K562 (cell line): ENCODE measurements at regions not wholly inside any gene's neighbourhood (a gene's known extent, or its start where the extent isn't known, plus 50 kb on each side); places are given as distances from the start of the nearest gene placed in this dataset.

Source experiments
- ATAC-seq: fragments of 200-7000 bp; cut with Tn5 transposase; 3 replicates; pipeline ENCODE4 v1.9.1; 2020; ENCODE audit warnings: moderate library complexity
- BruUV-seq: library from RNA; stranded (reverse); fragments of 400-500 nt; replicated peaks from 2 replicates; lab custom pipeline; 2021; lab: Mats Ljungman, UMichigan
- CTCF ChIA-PET: fragments of 300-600 bp; formaldehyde crosslinking; extraction: SDS; loops from one replicate; lab custom pipeline; 2021; ENCODE audit warnings: low intra/inter-chr PET ratio; lab: Yijun Ruan, JAX
- POLR2A ChIA-PET: fragments of 300-600, 350-650 bp; sonication (Branson Sonifier 250); formaldehyde crosslinking; extraction: SDS; loops from one replicate; lab custom pipeline; 2021; ENCODE audit warnings: antibody characterized with exemption, inconsistent platforms; lab: Yijun Ruan, JAX
- DNase-seq, 4 experiments: peaks; one replicate each; pipeline versions ENCODE4 v3.0.0 to v3.0.0-alpha.2; 2011 to 2018; ENCODE audit warnings: low spot score in 3 of 4, mixed read lengths in 3 of 4; ENCODE audit errors: extremely low read depth in 1 of 4
- FAIRE-seq: peaks from 2 replicates; lab custom pipeline; 2011; peaks lifted over from hg19 to GRCh38; lab: Jason Lieb, UNC
- H2AFZ ChIP-seq: 2 replicates; pipeline ENCODE4 v1.6.0; 2011; ENCODE audit warnings: low read depth, low read length, control low read depth, inconsistent platforms
- H3K27ac ChIP-seq: fragments of 200-600 bp; 3 replicates; pipeline ENCODE4 v1.8.0; 2011; ENCODE audit warnings: low read depth, mild to moderate bottlenecking, control low read depth, inconsistent platforms, low read length, moderate library complexity, mixed read lengths; ENCODE audit errors: extremely low read depth
- H3K27me3 ChIP-seq, 2 experiments: fragments of 300-600 bp in 1 of 2; 2 replicates in 1 of 2; 3 replicates in 1 of 2; pipeline versions ENCODE4 v1.6.0 to v1.8.0; 2011; ENCODE audit warnings: inconsistent platforms in 2 of 2, low read length in 2 of 2, mild to moderate bottlenecking in 1 of 2, mixed read lengths in 1 of 2, moderate library complexity in 1 of 2; ENCODE audit not compliant: control insufficient read depth in 2 of 2, insufficient read depth in 2 of 2
- H3K36me3 ChIP-seq: fragments of 300-600 bp; 3 replicates; pipeline ENCODE4 v1.8.0; 2011; ENCODE audit warnings: mild to moderate bottlenecking, low read length, inconsistent platforms; ENCODE audit not compliant: control insufficient read depth, insufficient read depth
- H3K4me1 ChIP-seq, 2 experiments: fragments of 200-600 bp in 1 of 2; replicated peaks in 1 of 2; 2 replicates in 1 of 2; 3 replicates in 1 of 2; pipeline versions ENCODE4 v1.5.1 to v1.8.0; 2011; ENCODE audit warnings: inconsistent platforms in 2 of 2, low read length in 2 of 2, mild to moderate bottlenecking in 1 of 2, mixed read lengths in 1 of 2, moderate library complexity in 1 of 2; ENCODE audit not compliant: control insufficient read depth in 2 of 2, insufficient read depth in 2 of 2
- H3K4me2 ChIP-seq: 2 replicates; pipeline ENCODE4 v1.6.1; 2011; ENCODE audit warnings: low read length, control low read depth, inconsistent platforms, mixed read lengths; ENCODE audit not compliant: insufficient read depth
- H3K4me3 ChIP-seq: fragments of 200-600 bp; sonication (generic), shearing (Covaris generic); 2 replicates; pipeline ENCODE4 v1.5.1; 2016; ENCODE audit warnings: control low read depth, inconsistent platforms
- H3K79me2 ChIP-seq: fragments of 200-600 bp; 3 replicates; pipeline ENCODE4 v1.8.0; 2011; ENCODE audit warnings: low read length, inconsistent platforms; ENCODE audit not compliant: control insufficient read depth, insufficient read depth
- H3K9ac ChIP-seq, 2 experiments: 2 replicates each; pipeline versions ENCODE4 v1.6.0 to v1.6.1; 2011; ENCODE audit warnings: low read depth in 2 of 2, low read length in 2 of 2, control low read depth in 1 of 2, inconsistent platforms in 1 of 2, mild to moderate bottlenecking in 1 of 2, mixed read lengths in 1 of 2; ENCODE audit not compliant: insufficient read depth in 1 of 2
- H3K9me1 ChIP-seq: one replicate; pipeline ENCODE4 v1.6.0; 2011; ENCODE audit warnings: inconsistent platforms, mild to moderate bottlenecking, low read length, moderate library complexity; ENCODE audit not compliant: control insufficient read depth, insufficient read depth
- H3K9me3 ChIP-seq: replicated peaks from 2 replicates; pipeline ENCODE4 v1.5.1; 2011; ENCODE audit warnings: low read depth, low read length, inconsistent platforms; ENCODE audit not compliant: control insufficient read depth, insufficient read depth
- H4K20me1 ChIP-seq: replicated peaks from 2 replicates; pipeline ENCODE4 v1.6.1; 2011; ENCODE audit warnings: low read length, inconsistent platforms, mixed read lengths; ENCODE audit not compliant: control insufficient read depth, insufficient read depth
- DLX4 ChIP-seq: fragments of 250-450 bp; sonication (Bioruptor Pico); IDR thresholded peaks from 2 replicates; pipeline ENCODE4 v1.6.1; 2021; ENCODE audit warnings: mild to moderate bottlenecking
- HNRNPLL ChIP-seq: fragments of 200-400 bp; formaldehyde crosslinking; IDR thresholded peaks from 2 replicates; pipeline ENCODE4 v1.6.1; 2017; ENCODE audit warnings: low read length, low read depth, mild to moderate bottlenecking; ENCODE audit not compliant: poor library complexity, severe bottlenecking
- MAFG ChIP-seq: fragments of 450-650 bp; conservative IDR thresholded peaks from 2 replicates; pipeline ENCODE4 v1.6.1; 2016; ENCODE audit warnings: missing genetic modification characterization, missing compliant biosample characterization
- MNT ChIP-seq, 2 experiments: fragments of 450-650 bp; conservative IDR thresholded peaks; 2 replicates each; pipeline ENCODE4 v1.6.1; 2017; ENCODE audit warnings: mild to moderate bottlenecking in 2 of 2, moderate library complexity in 2 of 2
- MYBL2 ChIP-seq, 2 experiments: fragments of 450-650 bp in 1 of 2; sonication (generic) in 1 of 2; formaldehyde crosslinking in 1 of 2; IDR thresholded peaks; 2 replicates each; pipeline versions ENCODE4 v1.6.1 to v1.8.1; 2017 to 2022; ENCODE audit warnings: borderline replicate concordance in 1 of 2, inconsistent platforms in 1 of 2, low read depth in 1 of 2, mild to moderate bottlenecking in 1 of 2, missing genetic modification reagents in 1 of 2, moderate library complexity in 1 of 2
- NBN ChIP-seq: fragments of 450-650 bp; IDR thresholded peaks from 2 replicates; pipeline ENCODE4 v1.6.1; 2016; ENCODE audit warnings: low read depth, mild to moderate bottlenecking
- NEUROD1 ChIP-seq: fragments of 150-350 bp; IDR thresholded peaks from 2 replicates; pipeline ENCODE4 v1.6.1; 2014; ENCODE audit warnings: borderline replicate concordance, low read length, low read depth; ENCODE audit not compliant: partially characterized antibody
- PHB ChIP-seq: fragments of 250-450 bp; sonication (Bioruptor Pico); IDR thresholded peaks from 2 replicates; pipeline ENCODE4 v1.5.0; 2021
- PHF20 ChIP-seq: fragments of 450-650 bp; IDR thresholded peaks from 2 replicates; pipeline ENCODE4 v1.6.1; 2018; ENCODE audit not compliant: partially characterized antibody
- SMARCC2 ChIP-seq: fragments of 450-650 bp; IDR thresholded peaks from 2 replicates; pipeline ENCODE4 v1.6.1; 2017; ENCODE audit warnings: antibody characterized with exemption, moderate library complexity, mild to moderate bottlenecking, low read depth
- SNAPC5 ChIP-seq: fragments of 250-450 bp; sonication (Bioruptor Pico); IDR thresholded peaks from 2 replicates; pipeline ENCODE4 v1.8.0; 2021; ENCODE audit warnings: moderate library complexity, mild to moderate bottlenecking, inconsistent platforms
- SOX6 ChIP-seq: fragments of 450-650 bp; IDR thresholded peaks from 2 replicates; pipeline ENCODE4 v1.6.1; 2014; ENCODE audit warnings: mild to moderate bottlenecking
- THAP12 ChIP-seq: fragments of 250-450 bp; sonication (Bioruptor Pico); IDR thresholded peaks from 2 replicates; pipeline ENCODE4 v1.9.0; 2021; ENCODE audit warnings: mild to moderate bottlenecking, inconsistent platforms
- ZNF124 ChIP-seq: sonication (generic); formaldehyde crosslinking; IDR thresholded peaks from 2 replicates; pipeline ENCODE4 v1.8.1; 2022; ENCODE audit warnings: missing genetic modification reagents
- ZNF146 ChIP-seq: IDR thresholded peaks from one replicate; pipeline ENCODE4 v1.6.1; 2018; ENCODE audit warnings: missing compliant biosample characterization; ENCODE audit not compliant: unreplicated experiment
- ZNF316 ChIP-seq: fragments of 450-650 bp; IDR thresholded peaks from 2 replicates; pipeline ENCODE4 v1.6.1; 2016
- ZNF717 ChIP-seq: fragments of 250-450 bp; sonication (Bioruptor Pico); IDR thresholded peaks from 2 replicates; pipeline ENCODE4 v1.5.0; 2021
- WGBS: fragments of 100-300 bp; shearing (Covaris generic); methylation state at CpG from one replicate; pipeline ENCODE4 v1.1.6; 2016; ENCODE audit warnings: low coverage, mixed read lengths; ENCODE audit not compliant: insufficient coverage; ENCODE audit errors: missing lambda C conversion rate; 5-methylcytosine and 5-hydroxymethylcytosine counted together
- in situ Hi-C: fragments of 300-500 bp; cut with MboI; formaldehyde crosslinking; loops from 4 replicates; pipeline ENCODE4 v1.15.0; 2018; ENCODE audit warnings: inconsistent platforms, mixed read lengths
- intact Hi-C: fragments of 100-400 bp; cut with micrococcal nuclease; formaldehyde crosslinking; loops from 2 replicates; pipeline ENCODE4 v1.14.2; 2022

- no peaks in the 10 kb centered on the region; the same call in 1 of the 2 replicates for H4K20me1 ChIP-seq
- H3K27ac ChIP-seq = no peak overlapping the region
- H3K4me3 ChIP-seq = no peak overlapping the region
- ChIA-PET POLR2A (no interaction called here), CTCF (no interaction called here)
- H3K36me3 ChIP-seq = no peaks in the 10 kb centered on the region
- 0 out of 2 replicates have a peak, but pooled peaks cover 2% of the 10 kb centered on the region for H3K9me3 ChIP-seq
- no peak overlapping the region for H3K4me2 ChIP-seq
- FAIRE-seq (no peak), ATAC-seq (no peak), DNase-seq (no peak)
- in situ Hi-C loops (no loop called here), intact Hi-C loops (no loop called here)
- TF ChIP-seq ZNF717 (CRISPR knock-in tag) = no peak
- no peak for TF ChIP-seq MAFG (tag)
- TF ChIP-seq HNRNPLL = no peak
- no peak for TF ChIP-seq NBN
- no peak for TF ChIP-seq PHB
- no peak for TF ChIP-seq ZNF124 (CRISPR knock-in tag)
- TF ChIP-seq MYBL2 (IDR thresholded peaks at IDR 0.05; ENCODE audit: low read depth) = no peak
- TF ChIP-seq MYBL2 (CRISPR knock-in tag; IDR thresholded peaks at IDR 0.05; ENCODE audit: borderline replicate concordance) = no peak
- TF ChIP-seq ZNF146 (CRISPR knock-in tag) = no peak
- TF ChIP-seq SMARCC2 = no peak
- TF ChIP-seq ZNF316 = no peak
- no peak for TF ChIP-seq THAP12 (CRISPR knock-in tag)
- no peak for TF ChIP-seq PHF20
- no peak for TF ChIP-seq MNT (conservative IDR thresholded peaks at IDR 0.05)
- TF ChIP-seq SOX6 = no peak
- TF ChIP-seq DLX4 (CRISPR knock-in tag) = no peak
- no peak for TF ChIP-seq NEUROD1
- no peak for TF ChIP-seq SNAPC5 (CRISPR knock-in tag)
- no peak overlapping the region for H3K9ac ChIP-seq
- H2AFZ ChIP-seq = no peak overlapping the region
- H3K27me3 ChIP-seq = peaks cover 0 to 20% of the 10 kb centered on the region in 2 experiments; a peak in 2 of 5 replicates
- no peaks in the 10 kb centered on the region for H3K9me1 ChIP-seq
- BruUV-seq = no TSS peak
- WGBS = 7% methylated on average over 9 of the region's 15 CpGs
- H3K4me1 ChIP-seq = no peaks in the 10 kb centered on the region
- no peaks in the 10 kb centered on the region for H3K79me2 ChIP-seq
These were observed 93.8 kb upstream of the SOX1 start for GRCh38 chr13:111973186-111973585.
